ENCODE measurements at regions not wholly inside any gene's neighbourhood (a gene's known extent, or its start where the extent isn't known, plus 50 kb on each side); places are given as distances from the start of the nearest gene placed in this dataset.

DNA sequence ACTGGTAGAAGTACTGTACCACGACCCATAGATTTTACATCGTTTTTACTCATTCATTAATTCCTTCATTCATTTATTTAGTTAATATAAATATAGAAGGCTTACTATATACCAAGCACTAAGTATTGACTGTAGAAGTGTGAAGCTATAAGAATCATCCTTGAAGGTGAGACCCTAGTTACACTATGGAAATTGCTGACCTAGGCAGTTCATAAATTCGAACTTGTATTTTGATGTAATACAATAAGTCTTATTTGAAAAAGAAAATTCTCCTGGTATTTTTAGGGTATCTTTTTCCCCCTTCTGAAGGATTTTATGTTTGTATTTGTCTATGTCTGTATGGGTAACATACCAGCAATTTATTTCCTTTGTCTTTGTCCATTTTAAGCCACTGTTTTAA is 220.1 kb upstream of the DMAC1 start:
- DNase-seq (ENCODE audit: low read depth): no peak
- TF ChIP-seq, protein P1, sequence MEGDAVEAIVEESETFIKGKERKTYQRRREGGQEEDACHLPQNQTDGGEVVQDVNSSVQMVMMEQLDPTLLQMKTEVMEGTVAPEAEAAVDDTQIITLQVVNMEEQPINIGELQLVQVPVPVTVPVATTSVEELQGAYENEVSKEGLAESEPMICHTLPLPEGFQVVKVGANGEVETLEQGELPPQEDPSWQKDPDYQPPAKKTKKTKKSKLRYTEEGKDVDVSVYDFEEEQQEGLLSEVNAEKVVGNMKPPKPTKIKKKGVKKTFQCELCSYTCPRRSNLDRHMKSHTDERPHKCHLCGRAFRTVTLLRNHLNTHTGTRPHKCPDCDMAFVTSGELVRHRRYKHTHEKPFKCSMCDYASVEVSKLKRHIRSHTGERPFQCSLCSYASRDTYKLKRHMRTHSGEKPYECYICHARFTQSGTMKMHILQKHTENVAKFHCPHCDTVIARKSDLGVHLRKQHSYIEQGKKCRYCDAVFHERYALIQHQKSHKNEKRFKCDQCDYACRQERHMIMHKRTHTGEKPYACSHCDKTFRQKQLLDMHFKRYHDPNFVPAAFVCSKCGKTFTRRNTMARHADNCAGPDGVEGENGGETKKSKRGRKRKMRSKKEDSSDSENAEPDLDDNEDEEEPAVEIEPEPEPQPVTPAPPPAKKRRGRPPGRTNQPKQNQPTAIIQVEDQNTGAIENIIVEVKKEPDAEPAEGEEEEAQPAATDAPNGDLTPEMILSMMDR (IDR thresholded peaks at IDR 0.05; ENCODE audit: low read length, missing control alignments): no peak
- no peak overlapping the region for H3K4me3 ChIP-seq (replicated peaks; ENCODE audit: low read depth, low read length)

DNA sequence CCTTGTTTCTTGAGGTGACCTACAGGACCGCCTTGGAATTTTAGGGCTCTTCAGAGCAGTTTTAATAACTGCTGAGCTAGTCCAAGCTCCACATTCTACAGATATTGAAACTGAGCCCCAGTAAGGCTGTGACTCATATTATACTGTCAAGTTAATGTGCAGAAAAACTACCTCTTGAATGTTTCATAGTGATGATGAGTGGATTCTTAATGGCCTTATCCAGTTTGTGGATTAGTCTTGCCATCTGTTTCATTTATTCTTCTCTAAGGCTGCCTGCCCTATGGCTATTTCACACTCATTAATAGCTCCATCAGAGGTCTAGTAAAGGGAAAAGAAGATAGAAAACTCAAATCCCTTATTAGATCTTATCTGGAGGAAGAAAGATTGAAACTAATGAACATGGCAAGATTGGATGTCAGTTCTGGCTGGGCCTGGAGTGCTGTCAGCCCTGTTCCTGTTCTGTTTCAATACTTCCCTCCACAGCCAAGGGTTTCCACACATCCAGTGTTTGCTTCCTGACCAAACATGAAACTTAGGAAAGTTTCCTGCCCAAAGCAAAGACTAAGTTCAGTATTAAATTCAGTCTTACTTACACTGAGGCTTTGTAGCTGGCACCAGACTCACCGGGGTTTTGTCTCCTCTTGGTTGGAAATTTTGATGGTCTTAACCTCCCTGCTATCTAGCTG is 215.6 kb upstream of the DMAC1 start:
- H3K4me3 ChIP-seq (replicated peaks; ENCODE audit: low read depth, low read length): no peak overlapping the region
- TF ChIP-seq, protein P1 (IDR thresholded peaks at IDR 0.05; ENCODE audit: low read length, missing control alignments): no peak
- DNase-seq (ENCODE audit: low read depth): no peak

DNA sequence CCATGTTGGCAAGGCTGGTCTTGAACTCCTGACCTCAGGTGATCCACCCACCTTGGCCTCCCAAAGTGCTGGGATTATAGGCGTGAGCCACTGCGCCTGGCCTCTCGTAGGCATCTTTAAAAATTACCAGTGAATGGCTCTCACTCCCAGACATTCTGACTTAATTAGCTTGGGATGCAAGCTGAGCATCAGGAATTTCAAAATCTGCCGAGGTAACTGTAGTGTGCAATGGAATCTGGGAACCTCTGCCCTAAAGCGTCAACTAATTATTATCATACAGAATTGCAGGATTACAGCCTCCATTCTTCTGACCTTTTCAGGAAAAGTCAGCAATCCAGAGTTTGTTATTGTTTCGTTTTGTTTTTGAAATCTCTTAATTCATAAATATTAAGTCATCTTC is 213.4 kb upstream of the DMAC1 start:
- no peak overlapping the region for H3K4me3 ChIP-seq (replicated peaks; ENCODE audit: low read depth, low read length)
- TF ChIP-seq, protein P1 (IDR thresholded peaks at IDR 0.05; ENCODE audit: low read length, missing control alignments): no peak
- no peak for DNase-seq (ENCODE audit: low read depth)

DNA sequence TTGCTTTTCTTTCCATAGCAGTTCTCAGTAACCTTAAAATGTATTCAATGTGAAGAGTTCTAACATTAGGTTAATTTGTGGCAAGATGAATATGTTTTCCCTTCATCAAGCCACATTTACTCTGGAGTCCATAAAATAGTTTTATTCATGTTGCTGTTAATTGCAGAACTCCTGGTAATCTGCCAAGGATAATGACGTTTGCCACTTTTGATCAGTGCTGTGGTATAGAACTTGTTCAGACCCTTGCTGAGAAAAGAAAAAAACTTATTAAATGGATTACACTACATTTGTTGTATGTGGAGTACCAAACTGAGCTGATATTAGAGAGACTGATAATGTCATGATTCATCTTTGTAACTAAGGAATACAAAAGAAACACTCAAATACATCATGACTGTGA is 212.4 kb upstream of the DMAC1 start:
- no peak overlapping the region for H3K4me3 ChIP-seq (replicated peaks; ENCODE audit: low read depth, low read length)
- TF ChIP-seq, protein P1 (IDR thresholded peaks at IDR 0.05; ENCODE audit: low read length, missing control alignments): no peak
- no peak for DNase-seq (ENCODE audit: low read depth)

DNA sequence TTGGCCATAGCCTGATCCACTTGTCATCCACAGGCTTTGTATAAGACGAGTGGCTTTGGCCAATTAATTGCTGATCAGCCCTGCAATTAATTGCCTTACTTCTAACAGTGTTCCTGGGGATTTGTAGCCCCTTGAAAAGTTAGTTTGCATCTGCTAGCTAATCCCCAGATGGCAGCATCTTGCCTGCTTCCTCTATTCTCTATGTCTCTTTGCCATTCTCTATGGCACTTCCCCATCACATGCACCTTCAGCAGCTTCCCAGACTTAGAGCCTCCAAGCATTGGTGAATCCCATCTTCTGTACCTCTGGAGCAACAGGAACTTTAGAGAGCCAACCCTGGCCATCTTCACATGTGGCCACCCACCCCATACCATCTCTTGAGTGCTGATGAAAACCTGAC is 197.0 kb upstream of the DMAC1 start:
- TF ChIP-seq, protein P1 (IDR thresholded peaks at IDR 0.05; ENCODE audit: low read length, missing control alignments): no peak
- no peak overlapping the region for H3K4me3 ChIP-seq (replicated peaks; ENCODE audit: low read depth, low read length)
- DNase-seq (ENCODE audit: low read depth): no peak

DNA sequence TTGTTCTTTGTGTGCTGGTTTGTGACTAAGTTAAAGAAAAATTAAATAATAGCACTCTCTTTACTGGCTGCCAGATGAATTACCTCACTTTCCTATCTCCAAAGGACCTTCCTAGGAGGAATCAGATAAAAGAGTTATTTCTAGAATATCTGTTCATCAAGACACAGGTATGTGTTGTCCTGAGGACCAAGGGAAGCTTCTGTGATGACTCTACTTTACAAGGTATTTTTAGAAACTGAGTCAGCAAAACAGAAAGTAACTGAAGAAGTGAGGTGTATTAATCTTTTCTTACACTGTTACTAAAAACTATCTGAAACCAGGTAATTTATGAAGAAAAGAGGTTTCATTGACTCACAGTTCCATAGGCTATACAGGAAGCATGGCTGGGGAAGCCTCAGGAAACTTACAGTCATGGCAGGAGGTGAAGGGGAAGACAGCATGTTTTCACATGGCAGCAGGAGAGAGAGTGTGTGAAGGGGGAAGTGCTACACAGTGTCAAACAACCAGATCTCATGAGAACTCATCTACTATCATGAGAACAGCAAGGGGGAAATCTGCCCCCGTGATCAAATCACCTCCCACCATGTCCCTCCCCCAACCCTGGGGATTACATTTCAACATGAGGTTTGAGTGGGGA is 189.2 kb upstream of the DMAC1 start:
- H3K4me3 ChIP-seq (replicated peaks; ENCODE audit: low read depth, low read length): no peak overlapping the region
- DNase-seq (ENCODE audit: low read depth): no peak
- TF ChIP-seq, protein P1 (IDR thresholded peaks at IDR 0.05; ENCODE audit: low read length, missing control alignments): no peak

DNA sequence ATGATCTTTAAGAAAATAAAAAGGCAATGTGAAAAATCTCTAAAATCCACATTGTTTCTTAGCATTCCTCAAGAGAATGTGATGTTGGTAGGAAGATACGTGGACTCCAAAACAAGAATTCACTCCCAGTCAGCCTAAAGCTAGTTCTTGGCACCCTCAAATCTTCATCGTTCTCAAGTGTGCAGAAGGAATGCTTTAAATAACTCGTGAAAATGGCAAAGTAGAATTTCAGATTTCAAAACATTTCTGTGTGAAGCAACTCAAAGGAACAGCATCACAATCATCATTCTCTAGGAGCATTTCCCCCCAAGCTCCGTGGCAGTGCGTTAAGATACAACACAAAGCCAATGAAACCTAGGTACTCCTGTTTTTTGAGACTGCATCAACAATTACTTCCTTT is 185.1 kb upstream of the DMAC1 start:
- no peak for DNase-seq (ENCODE audit: low read depth)
- no peak overlapping the region for H3K4me3 ChIP-seq (replicated peaks; ENCODE audit: low read depth, low read length)
- TF ChIP-seq, protein P1 (IDR thresholded peaks at IDR 0.05; ENCODE audit: low read length, missing control alignments): no peak
